ENCODE measurements at regions not wholly inside any gene's neighbourhood (a gene's known extent, or its start where the extent isn't known, plus 50 kb on each side); places are given as distances from the start of the nearest gene placed in this dataset.

- TF ChIP-seq CREB1 (IDR thresholded peaks at IDR 0.05; ENCODE audit: low read depth) (no peak), REST (IDR thresholded peaks at IDR 0.05; ENCODE audit: low read depth) (no peak), CEBPB (IDR thresholded peaks at IDR 0.05) (no peak)
Observed at GRCh38 chr1:78224861-78225552, 179.2 kb downstream of the GIPC2 start.
